MM.1S (cell line): ENCODE measurements at regions not wholly inside any gene's neighbourhood (a gene's known extent, or its start where the extent isn't known, plus 50 kb on each side); places are given as distances from the start of the nearest gene placed in this dataset.

ENCODE experiments used
- DNase-seq: peaks from one replicate; pipeline ENCODE4 v3.0.0-alpha.2; 2015
- H2AFZ ChIP-seq: fragments of 300-600 bp; sonication (generic); 2 replicates; pipeline ENCODE4 v1.6.0; 2016; ENCODE audit warnings: antibody characterized with exemption, low read length
- H3F3A ChIP-seq: fragments of 300-600 bp; sonication (generic); 2 replicates; pipeline ENCODE4 v1.6.1; 2016; ENCODE audit warnings: mild to moderate bottlenecking, antibody characterized with exemption, low read length, moderate library complexity, mixed read lengths; ENCODE audit not compliant: insufficient read depth
- H3K27ac ChIP-seq: fragments of 300-600 bp; sonication (generic); 2 replicates; pipeline ENCODE4 v1.5.1; 2016; ENCODE audit warnings: mild to moderate bottlenecking, low read length
- H3K27me3 ChIP-seq: fragments of 300-600 bp; sonication (generic); replicated peaks from 2 replicates; pipeline ENCODE4 v1.6.0; 2016; ENCODE audit warnings: low read length; ENCODE audit not compliant: insufficient read depth
- H3K36me3 ChIP-seq: fragments of 300-600 bp; sonication (generic); replicated peaks from 2 replicates; pipeline ENCODE4 v1.6.1; 2016; ENCODE audit warnings: mild to moderate bottlenecking, low read length, mixed read lengths; ENCODE audit not compliant: insufficient read depth
- H3K4me1 ChIP-seq: fragments of 300-600 bp; sonication (generic); 2 replicates; pipeline ENCODE4 v1.6.1; 2016; ENCODE audit warnings: low read length, mixed read lengths
- H3K4me2 ChIP-seq: fragments of 300-600 bp; sonication (generic); 2 replicates; pipeline ENCODE4 v1.6.0; 2016; ENCODE audit warnings: low read depth, low read length
- H3K4me3 ChIP-seq: fragments of 300-600 bp; sonication (generic); 2 replicates; pipeline ENCODE4 v1.5.1; 2016; ENCODE audit warnings: low read length, mixed read lengths
- H3K79me2 ChIP-seq: fragments of 300-600 bp; sonication (generic); 2 replicates; pipeline ENCODE4 v1.6.1; 2016; ENCODE audit warnings: mixed run types, low read length, mixed read lengths
- H3K9ac ChIP-seq: fragments of 300-600 bp; sonication (generic); 2 replicates; pipeline ENCODE4 v1.6.1; 2016; ENCODE audit warnings: low read length, mixed read lengths
- H3K9me2 ChIP-seq: fragments of 300-600 bp; sonication (generic); replicated peaks from 2 replicates; pipeline ENCODE4 v1.6.1; 2016; ENCODE audit warnings: mild to moderate bottlenecking, low read length, mixed read lengths; ENCODE audit not compliant: insufficient read depth
- H3K9me3 ChIP-seq: fragments of 300-600 bp; sonication (generic); replicated peaks from 2 replicates; pipeline ENCODE4 v1.6.1; 2016; ENCODE audit warnings: mild to moderate bottlenecking, low read length, mixed read lengths; ENCODE audit not compliant: insufficient read depth
- H4K20me1 ChIP-seq: fragments of 300-600 bp; sonication (generic); 2 replicates; pipeline ENCODE4 v1.6.1; 2016; ENCODE audit warnings: mild to moderate bottlenecking, low read length, moderate library complexity, mixed read lengths; ENCODE audit not compliant: insufficient read depth
- EZH2 ChIP-seq: fragments of 300-600 bp; sonication (generic); optimal IDR thresholded peaks from 2 replicates; pipeline ENCODE3; 2017; ENCODE audit warnings: low read depth, mild to moderate bottlenecking, antibody characterized with exemption, low read length, mixed read lengths
- EZH2phosphoT487 ChIP-seq: fragments of 300-600 bp; sonication (generic); IDR thresholded peaks from 2 replicates; pipeline ENCODE4 v1.6.1; 2018; ENCODE audit warnings: antibody characterized with exemption, low read length
- TF ChIP-seq, protein P1 (sequence below): fragments of 300-600 bp; sonication (generic); IDR thresholded peaks from 2 replicates; pipeline ENCODE4 v1.5.1; 2016; ENCODE audit warnings: antibody characterized with exemption, low read length, mixed read lengths

DNA sequence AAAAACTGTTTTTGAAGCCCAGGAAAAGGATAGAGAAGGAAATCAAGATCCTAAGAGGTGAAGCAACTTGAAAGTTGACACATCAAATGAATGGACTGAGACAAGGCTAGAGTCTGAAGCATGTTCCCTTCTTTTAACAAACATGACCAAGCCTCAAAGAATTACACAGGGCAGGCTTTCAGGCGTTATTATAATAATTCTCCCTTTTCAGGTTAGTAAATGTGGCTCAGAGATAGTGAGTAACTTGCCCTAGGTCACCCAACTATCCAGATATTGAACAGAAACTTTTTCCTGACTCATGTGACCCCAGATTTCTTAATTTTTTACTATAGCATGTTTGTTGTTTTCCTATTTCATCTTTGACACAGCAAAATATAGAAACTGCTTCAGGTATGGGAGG lies 91.7 kb downstream of the PPP1R2C start:
- Histone ChIP-seq H3K9me3 (no peaks in the 10 kb centered on the region), H2AFZ (no peak overlapping the region), H3K4me2 (no peak overlapping the region), H3K4me3 (no peak overlapping the region), H4K20me1 (no peaks in the 10 kb centered on the region), H3K9me2 (no peaks in the 10 kb centered on the region), H3K4me1 (no peaks in the 10 kb centered on the region), H3K79me2 (no peaks in the 10 kb centered on the region), H3F3A (no peaks in the 10 kb centered on the region), H3K27me3 (no peaks in the 10 kb centered on the region), H3K27ac (no peak overlapping the region), H3K9ac (no peak overlapping the region), H3K36me3 (no peaks in the 10 kb centered on the region)
- TF ChIP-seq EZH2 = no peak
- TF ChIP-seq, protein P1, sequence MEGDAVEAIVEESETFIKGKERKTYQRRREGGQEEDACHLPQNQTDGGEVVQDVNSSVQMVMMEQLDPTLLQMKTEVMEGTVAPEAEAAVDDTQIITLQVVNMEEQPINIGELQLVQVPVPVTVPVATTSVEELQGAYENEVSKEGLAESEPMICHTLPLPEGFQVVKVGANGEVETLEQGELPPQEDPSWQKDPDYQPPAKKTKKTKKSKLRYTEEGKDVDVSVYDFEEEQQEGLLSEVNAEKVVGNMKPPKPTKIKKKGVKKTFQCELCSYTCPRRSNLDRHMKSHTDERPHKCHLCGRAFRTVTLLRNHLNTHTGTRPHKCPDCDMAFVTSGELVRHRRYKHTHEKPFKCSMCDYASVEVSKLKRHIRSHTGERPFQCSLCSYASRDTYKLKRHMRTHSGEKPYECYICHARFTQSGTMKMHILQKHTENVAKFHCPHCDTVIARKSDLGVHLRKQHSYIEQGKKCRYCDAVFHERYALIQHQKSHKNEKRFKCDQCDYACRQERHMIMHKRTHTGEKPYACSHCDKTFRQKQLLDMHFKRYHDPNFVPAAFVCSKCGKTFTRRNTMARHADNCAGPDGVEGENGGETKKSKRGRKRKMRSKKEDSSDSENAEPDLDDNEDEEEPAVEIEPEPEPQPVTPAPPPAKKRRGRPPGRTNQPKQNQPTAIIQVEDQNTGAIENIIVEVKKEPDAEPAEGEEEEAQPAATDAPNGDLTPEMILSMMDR = no peak
- no peak for DNase-seq

DNA sequence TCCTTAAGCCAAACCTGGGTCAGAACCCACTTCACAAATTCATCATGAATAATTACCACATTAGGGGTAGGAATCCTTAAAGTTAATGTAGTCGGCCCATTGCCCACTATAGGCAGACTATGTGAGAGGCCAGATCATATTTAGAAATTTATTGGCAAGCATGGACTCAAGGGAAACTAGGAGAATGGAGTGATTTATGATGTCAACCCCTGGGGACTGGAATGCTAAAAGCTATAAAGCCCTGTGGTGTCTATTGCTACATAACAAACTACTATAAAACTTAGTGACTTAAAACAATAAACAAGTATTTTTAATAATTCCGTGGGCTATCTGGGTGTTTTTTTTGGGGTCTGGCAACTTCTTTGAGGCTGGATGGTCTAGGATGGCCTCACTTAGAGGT lies 93.9 kb downstream of the PPP1R2C start:
- H3F3A ChIP-seq = no peaks in the 10 kb centered on the region
- H3K9me3 ChIP-seq = no peaks in the 10 kb centered on the region
- H3K4me2 ChIP-seq = no peak overlapping the region
- H2AFZ ChIP-seq = no peak overlapping the region
- no peaks in the 10 kb centered on the region for H3K9me2 ChIP-seq
- H3K4me3 ChIP-seq = no peak overlapping the region
- H3K79me2 ChIP-seq = no peaks in the 10 kb centered on the region
- H3K4me1 ChIP-seq = no peaks in the 10 kb centered on the region
- DNase-seq = no peak
- TF ChIP-seq, protein P1 = no peak
- TF ChIP-seq EZH2 (no peak), EZH2phosphoT487 (no peak)
- H3K27ac ChIP-seq = no peak overlapping the region
- no peak overlapping the region for H3K9ac ChIP-seq
- no peaks in the 10 kb centered on the region for H3K27me3 ChIP-seq
- no peaks in the 10 kb centered on the region for H4K20me1 ChIP-seq
- no peaks in the 10 kb centered on the region for H3K36me3 ChIP-seq

DNA sequence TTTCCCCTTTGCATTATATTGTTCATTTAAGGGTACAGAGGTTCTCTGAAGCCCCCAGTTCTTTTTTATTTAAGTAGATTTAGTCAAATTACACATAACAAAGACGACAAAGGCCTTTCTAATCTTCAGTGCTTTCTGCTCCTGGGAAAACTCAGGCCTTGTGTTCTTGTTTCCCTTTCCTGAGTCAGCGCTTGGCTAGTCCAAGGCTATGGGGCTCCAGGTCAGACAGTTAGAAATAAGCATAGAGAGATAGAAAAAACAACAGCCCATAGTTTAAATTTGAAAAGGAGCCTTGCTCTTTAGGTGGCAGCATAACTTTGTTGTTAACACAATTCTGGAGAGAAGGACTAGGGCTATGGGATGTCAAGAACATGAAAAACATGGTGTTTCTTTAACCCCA lies 97.3 kb downstream of the PPP1R2C start:
- DNase-seq = no peak
- no peak overlapping the region for H3K27ac ChIP-seq

More for the DNA sequence above, 97.3 kb downstream of the PPP1R2C start:
- no peak overlapping the region for H2AFZ ChIP-seq
- TF ChIP-seq, protein P1 = no peak
- TF ChIP-seq EZH2phosphoT487 = no peak
- no peak for TF ChIP-seq EZH2
- H3K9me2 ChIP-seq = no peaks in the 10 kb centered on the region
- no peaks in the 10 kb centered on the region for H3K27me3 ChIP-seq
- no peaks in the 10 kb centered on the region for H3K9me3 ChIP-seq
- no peaks in the 10 kb centered on the region for H3K79me2 ChIP-seq
- no peaks in the 10 kb centered on the region for H3K36me3 ChIP-seq
- H3K4me1 ChIP-seq = no peaks in the 10 kb centered on the region
- H3K4me3 ChIP-seq = no peak overlapping the region
- H3F3A ChIP-seq = no peaks in the 10 kb centered on the region
- no peaks in the 10 kb centered on the region for H4K20me1 ChIP-seq
- H3K4me2 ChIP-seq = no peak overlapping the region
- no peak overlapping the region for H3K9ac ChIP-seq
